Putamen (tissue), 1 donor: ENCODE measurements at regions not wholly inside any gene's neighbourhood (a gene's known extent, or its start where the extent isn't known, plus 50 kb on each side); places are given as distances from the start of the nearest gene placed in this dataset.

Experiments
- DNase-seq: peaks from one replicate; pipeline ENCODE4 v3.0.0-alpha.2; 2016; ENCODE audit warnings: low spot score

DNA sequence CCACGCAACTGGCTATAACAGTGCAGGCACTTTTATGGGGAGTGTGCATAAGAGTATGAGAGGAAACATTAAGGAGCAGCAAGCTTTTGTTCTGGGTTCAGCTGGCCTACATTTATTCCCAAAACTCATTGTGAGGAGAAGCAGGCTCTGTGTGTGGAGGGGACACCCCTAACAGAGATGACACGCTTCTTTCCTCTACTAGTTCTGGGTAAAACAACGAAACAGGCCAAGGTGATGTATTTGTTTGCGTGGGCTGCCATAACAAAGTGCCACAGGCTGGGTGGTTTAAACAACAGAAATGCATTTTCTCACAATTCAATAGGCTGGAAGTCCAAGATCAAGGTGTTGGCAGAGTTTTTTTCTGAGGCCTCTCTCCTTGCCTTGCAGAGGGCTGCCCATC, 488.6 kb downstream of the MID1IP1 start:
- no peak for DNase-seq

DNA sequence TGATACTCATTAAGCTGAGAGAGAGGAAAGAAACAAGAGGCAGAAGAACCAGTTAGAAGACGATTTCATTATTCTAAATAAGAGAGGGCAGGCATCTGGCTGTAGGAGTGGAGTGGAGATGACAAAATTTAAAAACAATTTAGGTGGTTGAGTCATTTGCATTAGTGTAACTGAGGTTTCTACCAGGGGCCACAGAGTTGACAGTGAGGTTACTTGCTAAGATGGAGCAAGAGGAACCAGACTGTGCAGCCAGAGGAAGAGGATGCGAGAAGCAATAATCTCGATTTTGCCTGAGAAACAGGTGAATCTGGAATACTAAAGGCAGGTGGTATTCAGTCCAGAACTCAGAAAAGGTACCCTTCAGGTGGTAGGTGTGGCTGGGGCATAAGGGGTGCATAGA, 491.9 kb downstream of the MID1IP1 start:
- no peak for DNase-seq

DNA sequence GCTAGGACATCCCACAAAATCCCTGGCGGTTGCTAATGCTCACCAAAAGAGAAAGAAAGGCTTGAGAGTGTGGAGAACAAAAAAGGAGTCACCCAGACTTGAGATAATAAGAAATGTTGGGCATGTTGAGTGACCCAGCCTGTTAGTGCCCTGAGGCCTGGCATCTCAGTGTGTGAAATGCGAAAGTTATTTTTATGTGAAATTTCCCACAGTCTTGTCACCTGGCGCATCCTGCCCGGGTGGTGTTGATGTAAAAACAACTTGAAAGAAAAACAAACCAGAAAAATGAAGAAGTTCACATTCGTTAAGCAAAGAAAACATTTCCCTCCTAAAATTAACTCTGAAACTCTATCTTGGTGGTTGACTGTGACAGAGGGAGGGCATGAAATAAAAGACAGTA, 495.2 kb downstream of the MID1IP1 start:
- DNase-seq: no peak

GRCh38 chrX:39298821-39299220, 497.6 kb downstream of the MID1IP1 start:
- no peak for DNase-seq

DNA sequence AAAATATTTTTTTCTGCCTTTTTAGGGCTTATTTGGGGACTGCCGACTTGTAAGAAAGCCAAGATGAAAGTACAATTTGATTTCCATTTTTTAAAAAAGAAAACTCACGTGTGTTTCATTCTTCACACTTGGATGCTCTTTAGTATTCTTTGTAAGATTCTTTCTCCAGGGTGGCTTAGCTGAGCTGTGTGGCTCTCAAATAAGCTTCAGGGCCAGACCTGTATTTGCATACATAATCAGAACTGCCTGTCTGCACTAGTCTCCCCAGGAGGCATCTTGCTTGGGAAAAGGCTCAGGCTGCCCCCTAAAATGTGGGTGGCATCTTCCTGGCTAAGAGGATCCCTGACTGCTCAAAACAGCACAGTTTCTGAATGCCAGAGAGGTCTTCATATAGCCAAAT, 498.4 kb downstream of the MID1IP1 start:
- no peak for DNase-seq

GRCh38 chrX:39301036-39301435, 499.8 kb downstream of the MID1IP1 start:
- DNase-seq: no peak

GRCh38 chrX:39302838-39303237, 501.6 kb downstream of the MID1IP1 start:
- DNase-seq: no peak

DNA sequence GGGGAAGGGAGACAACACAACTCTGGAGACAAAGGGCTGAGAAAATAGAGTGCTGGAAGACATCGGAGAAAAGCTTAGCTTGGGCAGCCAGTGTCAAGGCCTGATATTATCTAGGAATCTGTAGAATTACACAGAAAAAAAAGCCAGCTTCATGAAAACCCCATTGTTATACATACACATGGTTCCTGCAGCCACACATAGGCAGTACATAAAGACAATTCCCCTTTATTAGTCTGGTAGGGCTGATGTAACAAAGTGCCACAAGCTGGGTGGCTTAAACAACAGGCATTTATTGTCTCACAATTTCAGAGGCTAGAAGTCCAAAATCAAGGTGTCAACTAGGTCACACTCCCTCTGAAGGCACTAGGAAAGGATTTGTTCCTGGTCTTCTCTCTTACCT, 503.5 kb downstream of the MID1IP1 start:
- peak; percentile 64 for DNase-seq

GRCh38 chrX:39307488-39307887, 506.2 kb downstream of the MID1IP1 start:
- no peak for DNase-seq

GRCh38 chrX:39308126-39308525, 506.9 kb downstream of the MID1IP1 start:
- DNase-seq: no peak

GRCh38 chrX:39309018-39309635, 507.9 kb downstream of the MID1IP1 start:
- DNase-seq: no peak

- no peak for DNase-seq
Measured at GRCh38 chrX:39309721-39310152, 508.5 kb downstream of the MID1IP1 start.

DNA sequence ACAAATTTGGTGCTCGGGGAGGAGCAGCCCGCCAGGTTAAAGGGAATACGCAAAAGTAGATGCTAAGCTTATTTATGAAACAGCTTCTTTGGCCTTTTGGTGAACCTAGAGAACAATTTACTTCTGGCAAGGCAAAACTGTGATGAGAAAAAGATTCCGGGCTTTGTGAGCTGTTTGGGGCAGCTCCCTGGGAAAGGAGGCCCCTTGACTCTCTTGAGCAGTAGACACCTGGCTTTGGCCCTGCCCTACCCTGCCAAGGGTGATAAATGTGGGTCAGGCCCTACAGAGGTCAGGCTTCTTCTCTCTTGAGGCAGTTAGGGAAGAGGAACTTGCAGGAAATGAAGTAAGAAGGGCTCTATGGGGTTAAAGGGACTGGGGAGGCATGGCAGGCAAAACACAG, 509.6 kb downstream of the MID1IP1 start:
- DNase-seq: no peak

GRCh38 chrX:39311646-39312045, 510.4 kb downstream of the MID1IP1 start:
- DNase-seq: no peak

- DNase-seq: no peak
Measured at GRCh38 chrX:39313146-39313545, 511.9 kb downstream of the MID1IP1 start.

DNA sequence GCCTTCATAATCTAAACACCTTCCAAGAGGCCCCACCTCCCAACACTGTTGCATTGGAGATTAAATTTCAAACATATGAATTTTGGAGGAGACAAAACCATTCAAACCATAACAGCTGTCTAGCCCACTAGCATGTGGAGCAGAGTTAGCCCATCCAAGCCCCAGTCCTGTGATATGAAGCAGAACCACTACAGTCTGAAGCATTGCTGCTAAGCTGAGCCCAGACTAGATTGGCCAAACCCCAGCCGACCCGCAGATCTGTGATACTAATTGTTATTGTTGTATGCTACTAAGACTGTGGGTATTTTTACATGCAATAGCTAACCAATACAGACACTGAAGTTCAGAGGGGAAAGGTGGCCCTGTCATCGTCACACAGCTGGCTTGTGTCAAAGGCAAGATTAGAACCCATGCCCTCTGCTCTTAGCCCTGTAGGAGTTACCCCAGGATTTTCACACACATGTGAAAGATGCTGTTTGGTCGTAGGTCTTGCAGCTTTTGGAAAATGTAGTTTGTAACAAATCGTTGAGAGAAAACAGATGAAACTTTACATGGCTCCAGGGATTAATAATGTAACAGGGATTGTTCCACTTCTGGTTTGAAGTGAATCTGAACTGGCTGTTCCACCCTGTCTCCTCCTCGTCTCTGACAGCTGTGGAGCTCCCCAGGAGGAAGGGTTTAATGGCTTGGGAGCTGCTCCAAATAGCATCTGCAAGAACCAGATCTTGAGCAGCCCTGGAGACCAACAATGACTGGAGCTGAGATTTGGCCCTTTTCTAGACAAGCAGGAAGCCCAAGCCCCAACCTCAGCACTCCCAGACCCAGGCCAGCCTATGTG, 517.5 kb downstream of the MID1IP1 start:
- DNase-seq: no peak

DNA sequence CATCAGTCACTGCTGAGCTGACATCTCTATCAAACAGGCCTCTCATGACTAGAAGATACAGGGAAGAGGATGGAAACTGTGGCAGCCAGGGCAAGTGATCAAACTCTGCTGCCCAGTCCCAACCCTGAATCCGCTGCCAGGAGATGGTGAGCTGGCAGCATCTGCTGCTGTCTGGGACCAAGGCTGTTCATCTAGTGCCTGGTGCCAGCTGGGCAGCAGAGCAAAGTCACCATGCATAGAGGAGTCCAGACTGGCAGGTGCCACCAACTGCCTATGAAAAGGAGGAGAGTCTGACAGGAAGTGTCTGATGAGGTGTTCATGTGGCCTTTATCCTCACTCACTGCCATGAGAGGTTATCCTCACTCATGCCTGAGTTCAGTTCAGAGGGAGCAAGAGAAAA, 518.9 kb downstream of the MID1IP1 start:
- DNase-seq: no peak

- no peak for DNase-seq
Measured at GRCh38 chrX:39322496-39322895, 521.2 kb downstream of the MID1IP1 start.

- DNase-seq: no peak
Measured at GRCh38 chrX:39324233-39324930, 523.1 kb downstream of the MID1IP1 start.

GRCh38 chrX:39327255-39327654, 526.0 kb downstream of the MID1IP1 start:
- no peak for DNase-seq

DNA sequence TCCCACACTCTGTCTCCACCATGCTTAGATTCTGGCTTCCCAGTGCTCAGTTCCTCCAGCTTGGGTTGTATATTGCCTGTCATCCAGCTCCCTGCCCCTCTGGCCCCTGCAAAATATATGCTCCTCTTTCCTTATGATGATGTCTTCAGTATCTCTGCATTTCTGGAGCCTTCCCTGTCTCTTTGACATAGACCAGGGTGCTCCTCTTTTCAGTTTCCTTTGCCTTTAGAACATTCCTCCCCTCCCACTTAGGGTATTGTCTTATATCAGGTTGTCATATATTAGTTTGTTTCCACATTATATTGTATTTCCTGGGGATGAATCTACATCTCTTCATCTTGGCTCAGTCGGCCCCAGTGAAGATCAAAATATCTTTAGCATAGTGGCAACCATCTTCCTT, 526.4 kb downstream of the MID1IP1 start:
- DNase-seq: no peak

DNA sequence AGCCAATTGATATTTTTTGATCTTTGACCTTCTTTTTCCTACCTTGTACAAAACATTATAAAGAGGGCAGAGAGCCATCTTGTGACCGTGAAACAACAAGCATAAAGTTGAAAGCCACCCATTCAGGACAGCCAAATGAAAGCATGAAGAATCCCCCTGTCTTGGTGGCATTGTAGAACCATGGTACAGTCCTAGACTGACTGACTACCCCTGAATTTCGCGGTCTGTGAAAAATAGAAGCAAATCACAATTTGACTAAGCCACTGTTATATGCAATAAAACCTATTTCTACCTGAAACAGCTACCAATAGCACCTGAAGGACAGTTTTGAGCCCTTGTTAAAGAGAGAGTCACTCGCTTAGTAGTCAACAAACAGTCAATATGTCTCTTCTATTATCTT, 527.4 kb downstream of the MID1IP1 start:
- no peak for DNase-seq

DNA sequence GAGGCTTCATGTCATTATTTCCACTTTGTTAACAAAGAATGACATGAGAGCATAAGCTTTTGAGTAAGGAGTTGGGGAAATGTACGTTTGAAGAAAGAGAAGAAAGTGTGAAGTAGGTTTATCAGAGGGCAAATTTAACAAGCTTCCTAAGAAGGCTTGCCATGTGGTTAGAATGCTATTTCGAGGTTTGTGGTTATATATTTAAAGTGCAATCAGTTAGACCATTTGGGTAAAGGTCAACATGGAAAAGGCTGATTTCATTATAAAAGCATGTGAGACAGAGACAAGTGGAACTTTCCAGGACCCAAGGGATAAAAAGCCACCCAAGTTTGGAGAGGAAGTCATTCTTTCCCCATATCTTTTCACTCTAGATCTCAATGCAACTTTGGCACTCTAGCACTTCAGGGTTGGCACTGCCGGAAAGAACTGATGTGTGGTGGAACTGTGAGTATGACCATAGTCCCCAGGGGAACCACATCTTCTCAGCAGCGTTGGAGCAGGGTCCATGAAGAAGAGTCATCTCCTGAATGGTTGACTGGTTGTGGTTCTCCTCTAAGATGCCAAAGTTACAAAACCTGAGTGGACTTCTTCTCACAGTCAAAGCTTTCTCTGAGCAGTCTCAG, 529.9 kb downstream of the MID1IP1 start:
- no peak for DNase-seq
